ENCODE measurements at regions not wholly inside any gene's neighbourhood (a gene's known extent, or its start where the extent isn't known, plus 50 kb on each side); places are given as distances from the start of the nearest gene placed in this dataset.

GRCh38 chr6:41442352-41442672, 103.9 kb upstream of the FOXP4 start:
- WGBS (ENCODE audit: insufficient coverage, low coverage, low lambda C conversion rate, missing lambda C conversion rate) = no CpG with 5 or more reads among the region's 2 CpGs
- TF ChIP-seq, protein P1, sequence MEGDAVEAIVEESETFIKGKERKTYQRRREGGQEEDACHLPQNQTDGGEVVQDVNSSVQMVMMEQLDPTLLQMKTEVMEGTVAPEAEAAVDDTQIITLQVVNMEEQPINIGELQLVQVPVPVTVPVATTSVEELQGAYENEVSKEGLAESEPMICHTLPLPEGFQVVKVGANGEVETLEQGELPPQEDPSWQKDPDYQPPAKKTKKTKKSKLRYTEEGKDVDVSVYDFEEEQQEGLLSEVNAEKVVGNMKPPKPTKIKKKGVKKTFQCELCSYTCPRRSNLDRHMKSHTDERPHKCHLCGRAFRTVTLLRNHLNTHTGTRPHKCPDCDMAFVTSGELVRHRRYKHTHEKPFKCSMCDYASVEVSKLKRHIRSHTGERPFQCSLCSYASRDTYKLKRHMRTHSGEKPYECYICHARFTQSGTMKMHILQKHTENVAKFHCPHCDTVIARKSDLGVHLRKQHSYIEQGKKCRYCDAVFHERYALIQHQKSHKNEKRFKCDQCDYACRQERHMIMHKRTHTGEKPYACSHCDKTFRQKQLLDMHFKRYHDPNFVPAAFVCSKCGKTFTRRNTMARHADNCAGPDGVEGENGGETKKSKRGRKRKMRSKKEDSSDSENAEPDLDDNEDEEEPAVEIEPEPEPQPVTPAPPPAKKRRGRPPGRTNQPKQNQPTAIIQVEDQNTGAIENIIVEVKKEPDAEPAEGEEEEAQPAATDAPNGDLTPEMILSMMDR (IDR thresholded peaks at IDR 0.05) = no peak
- TF ChIP-seq POLR2A (IDR thresholded peaks at IDR 0.05) = no peak
- intact Hi-C loops (cut with DNase I) = no loop called here
- Histone ChIP-seq H3K4me3 (no peak overlapping the region), H3K4me1 (no peaks in the 10 kb centered on the region), H3K36me3 (no peaks in the 10 kb centered on the region), H3K27ac (no peak overlapping the region), H3K27me3 (no peaks in the 10 kb centered on the region), H3K9me3 (no peaks in the 10 kb centered on the region)
- ATAC-seq (no peak), DNase-seq (no peak)

DNA sequence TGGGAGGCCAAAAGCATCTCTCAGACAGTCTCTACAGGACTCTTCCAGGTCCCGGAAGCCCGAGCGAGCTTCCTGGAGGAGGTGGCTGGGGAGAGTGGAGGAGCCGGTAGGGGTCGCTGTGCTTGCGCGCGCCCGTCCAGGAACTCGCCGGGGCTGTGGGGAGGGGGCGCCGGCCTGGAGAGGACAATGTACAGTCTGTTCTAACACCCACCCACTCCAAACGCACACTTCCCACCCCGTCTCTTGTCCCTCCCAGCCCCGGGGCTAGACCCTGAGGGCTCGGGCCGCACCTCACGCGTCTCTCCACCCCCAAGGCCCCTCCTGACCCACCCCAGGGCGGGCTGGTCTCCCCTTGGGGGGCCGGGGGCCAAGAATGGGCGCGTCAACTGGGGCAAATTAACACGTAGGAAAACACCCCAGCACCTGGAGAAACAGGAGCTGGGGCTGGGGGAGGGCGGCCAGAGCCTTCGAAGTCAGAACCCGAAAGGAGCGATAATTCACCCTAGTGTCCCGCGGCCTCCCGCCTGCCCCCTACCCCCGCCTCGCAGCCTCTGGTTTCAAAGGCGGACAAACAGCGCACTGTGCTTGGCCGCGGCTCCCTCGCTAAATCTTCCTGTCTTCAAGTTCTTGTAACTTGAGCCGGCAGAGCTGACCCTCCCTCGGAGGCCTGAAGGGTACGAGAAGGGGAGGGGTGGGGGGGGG, 103.2 kb upstream of the FOXP4 start:
- Histone ChIP-seq H3K4me3 (no peak overlapping the region), H3K4me1 (no peaks in the 10 kb centered on the region), H3K27me3 (no peaks in the 10 kb centered on the region), H3K9me3 (no peaks in the 10 kb centered on the region), H3K36me3 (no peaks in the 10 kb centered on the region), H3K27ac (no peak overlapping the region)
- TF ChIP-seq POLR2A (IDR thresholded peaks at IDR 0.05) = no peak
- TF ChIP-seq, protein P1 (IDR thresholded peaks at IDR 0.05) = peak in 2 of 4 donors; percentile 16 to 18
- ATAC-seq (peak in 1 of 4 donors; percentile 26), DNase-seq (no peak)
- intact Hi-C loops (cut with DNase I) = no loop called here
- 18% methylated on average over 21 of the region's 42 CpGs for WGBS (ENCODE audit: insufficient coverage, low coverage, low lambda C conversion rate, missing lambda C conversion rate)

GRCh38 chr6:41443616-41444525, 102.3 kb upstream of the FOXP4 start:
- ATAC-seq (no peak), DNase-seq (no peak)
- Histone ChIP-seq H3K36me3 (no peaks in the 10 kb centered on the region), H3K27me3 (no peaks in the 10 kb centered on the region), H3K9me3 (no peaks in the 10 kb centered on the region), H3K4me3 (no peak overlapping the region), H3K27ac (no peak overlapping the region), H3K4me1 (no peaks in the 10 kb centered on the region)
- 48% methylated on average over 11 of the region's 15 CpGs for WGBS (ENCODE audit: insufficient coverage, low coverage, low lambda C conversion rate, missing lambda C conversion rate)
- intact Hi-C loops (cut with DNase I) = no loop called here
- TF ChIP-seq, protein P1 (IDR thresholded peaks at IDR 0.05) = no peak
- no peak for TF ChIP-seq POLR2A (IDR thresholded peaks at IDR 0.05)

DNA sequence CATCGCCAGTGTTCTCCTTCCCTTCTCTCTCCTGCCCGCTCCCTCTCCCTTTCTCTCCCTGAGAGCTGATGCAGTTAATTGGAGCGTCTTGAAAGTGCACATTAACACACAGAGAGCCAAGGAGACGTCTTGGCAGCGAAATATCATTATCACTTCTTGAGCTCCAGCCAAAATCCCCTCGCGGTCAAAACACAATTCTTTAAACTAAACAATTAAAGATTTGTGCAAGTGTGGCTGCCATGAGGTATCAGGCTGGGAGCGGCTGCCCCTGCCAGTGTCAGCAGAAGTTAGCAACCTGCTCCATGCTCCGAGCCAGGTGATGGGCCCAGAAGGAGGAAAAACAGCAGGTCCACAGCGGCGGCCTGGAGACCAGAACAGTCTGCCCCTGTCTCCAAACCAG, 100.9 kb upstream of the FOXP4 start:
- H3K9me3 ChIP-seq = no peaks in the 10 kb centered on the region
- intact Hi-C loops (cut with DNase I) = no loop called here
- ATAC-seq = no peak
- peaks cover 0 to 14% (median 6%) of the 10 kb centered on the region in 4 donors for H3K4me1 ChIP-seq
- TF ChIP-seq, protein P1 (IDR thresholded peaks at IDR 0.05) = no peak
- TF ChIP-seq POLR2A (IDR thresholded peaks at IDR 0.05) = no peak
- no peaks in the 10 kb centered on the region for H3K36me3 ChIP-seq
- H3K4me3 ChIP-seq = no peak overlapping the region
- 59% methylated on average over 7 of the region's 11 CpGs for WGBS (ENCODE audit: insufficient coverage, low coverage, low lambda C conversion rate, missing lambda C conversion rate)
- H3K27me3 ChIP-seq = no peaks in the 10 kb centered on the region
- H3K27ac ChIP-seq = no peak overlapping the region
- no peak for DNase-seq
